Memory B cell (primary cell): ENCODE measurements at regions not wholly inside any gene's neighbourhood (a gene's known extent, or its start where the extent isn't known, plus 50 kb on each side); places are given as distances from the start of the nearest gene placed in this dataset.

Experiments
- ATAC-seq: fragments of 150-1000 bp; cut with Tn5 transposase; 2 replicates; pipeline ENCODE4 v1.10.0; 2021; ENCODE audit warnings: low read depth, mild to moderate bottlenecking, moderate library complexity
- DNase-seq, 2 donors: peaks; one replicate each; pipeline ENCODE4 v3.0.0; 2022; ENCODE audit warnings: low spot score in 2 of 2
- H3K27ac Mint-ChIP-seq: one replicate; pipeline ENCODE4 v1.8.0; 2022; ENCODE audit warnings: mild to moderate bottlenecking, moderate library complexity, mixed read lengths
- H3K27me3 Mint-ChIP-seq: one replicate; pipeline ENCODE4 v1.8.0; 2022; ENCODE audit warnings: mixed read lengths
- H3K36me3 Mint-ChIP-seq: one replicate; pipeline ENCODE4 v1.8.0; 2022; ENCODE audit warnings: mild to moderate bottlenecking, mixed read lengths
- H3K4me1 Mint-ChIP-seq: one replicate; pipeline ENCODE4 v1.8.0; 2022; ENCODE audit warnings: mixed read lengths
- H3K4me3 Mint-ChIP-seq: one replicate; pipeline ENCODE4 v1.8.0; 2022; ENCODE audit warnings: mild to moderate bottlenecking, moderate library complexity, mixed read lengths
- H3K9me3 Mint-ChIP-seq: one replicate; pipeline ENCODE4 v1.8.0; 2022; ENCODE audit warnings: mixed read lengths

DNA sequence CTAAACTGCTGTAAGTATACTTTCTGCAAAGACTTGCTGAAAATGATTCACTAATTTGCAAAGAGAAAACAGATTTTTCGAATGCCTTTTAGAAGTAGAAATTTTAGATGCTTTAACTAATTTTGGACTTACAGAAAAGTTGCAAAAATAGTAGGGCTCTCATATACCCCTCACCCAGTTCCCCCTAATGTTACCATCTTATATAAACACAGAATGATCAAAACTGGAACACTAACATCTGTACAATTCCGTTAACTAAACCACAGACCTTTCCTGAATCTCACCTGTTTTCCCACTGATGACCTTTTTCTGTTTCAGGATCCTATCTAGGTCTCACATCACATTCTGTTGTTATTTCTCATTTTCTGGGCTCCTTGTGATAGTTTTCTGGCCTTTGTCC is 454.8 kb downstream of the SHQ1 start:
- Mint-ChIP-seq H3K4me1 (peaks cover 29% of the 10 kb centered on the region), H3K9me3 (no peaks in the 10 kb centered on the region), H3K27ac (no peak overlapping the region), H3K36me3 (peaks cover 6% of the 10 kb centered on the region), H3K4me3 (no peak overlapping the region), H3K27me3 (no peaks in the 10 kb centered on the region)
- ATAC-seq (no peak), DNase-seq (no peak)

DNA sequence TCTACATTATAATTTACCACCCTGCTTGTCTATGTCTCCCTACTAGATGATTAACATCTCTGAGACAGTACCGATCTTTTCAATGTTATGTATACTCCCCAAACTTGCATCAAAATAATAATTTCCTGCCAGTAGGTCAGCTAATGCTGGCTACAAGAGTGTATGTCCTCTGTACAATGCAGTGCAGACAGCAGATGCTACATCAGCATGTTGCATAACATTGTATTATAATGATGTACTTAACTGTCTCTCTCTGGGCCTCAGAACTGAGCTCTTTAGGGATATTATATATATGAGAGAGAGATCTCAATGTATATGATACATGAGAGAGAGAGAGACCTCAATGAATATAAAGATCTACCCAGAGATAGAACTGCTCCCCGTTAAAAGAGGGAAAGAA is 456.6 kb downstream of the SHQ1 start:
- Mint-ChIP-seq H3K4me1 (peaks cover 31% of the 10 kb centered on the region), H3K9me3 (no peaks in the 10 kb centered on the region), H3K27ac (no peak overlapping the region), H3K27me3 (no peaks in the 10 kb centered on the region), H3K4me3 (no peak overlapping the region), H3K36me3 (peaks cover 6% of the 10 kb centered on the region)
- no peak for DNase-seq
- no peak for ATAC-seq

DNA sequence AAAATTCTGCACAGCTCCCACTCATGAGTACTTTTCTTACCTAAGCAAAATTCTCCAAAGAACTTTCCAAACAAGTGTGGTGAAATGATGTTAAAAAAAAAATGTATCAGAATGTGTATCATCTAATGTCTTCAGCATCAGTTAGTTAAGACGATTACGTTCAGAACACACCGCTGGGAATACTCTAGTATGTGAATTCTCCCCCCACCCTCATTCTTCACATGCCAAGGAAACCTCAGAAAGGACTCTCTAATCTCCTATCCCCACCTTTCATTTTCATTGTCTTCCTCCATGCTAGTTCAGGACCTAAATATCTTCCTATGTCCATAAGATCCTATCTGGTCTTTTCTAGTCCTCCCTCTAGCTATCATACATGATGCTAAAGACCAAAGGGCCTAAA is 457.4 kb downstream of the SHQ1 start:
- no peaks in the 10 kb centered on the region for H3K27me3 Mint-ChIP-seq
- H3K9me3 Mint-ChIP-seq: no peaks in the 10 kb centered on the region
- H3K36me3 Mint-ChIP-seq: peaks cover 4% of the 10 kb centered on the region
- no peak for DNase-seq
- no peak overlapping the region for H3K4me3 Mint-ChIP-seq
- H3K27ac Mint-ChIP-seq: no peak overlapping the region
- H3K4me1 Mint-ChIP-seq: peaks cover 31% of the 10 kb centered on the region
- no peak for ATAC-seq

DNA sequence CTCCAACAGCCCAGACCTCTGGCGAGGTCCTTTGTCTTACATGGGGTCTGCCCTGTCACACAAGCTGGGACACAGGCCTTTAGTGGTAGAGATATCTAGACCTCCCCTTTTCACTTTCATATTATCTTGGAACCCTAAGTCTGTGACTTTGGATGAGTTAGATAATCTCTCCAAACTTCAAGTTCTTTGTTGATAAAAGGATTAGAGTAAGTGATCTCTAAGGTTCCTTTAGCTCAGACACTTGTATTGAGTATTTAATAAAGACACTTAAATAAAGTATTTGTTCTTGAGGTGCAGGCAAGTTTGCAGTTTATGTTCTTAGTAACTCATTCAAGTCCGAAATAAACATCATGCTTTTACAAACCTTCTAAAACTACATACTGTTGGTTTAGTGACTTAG is 459.6 kb downstream of the SHQ1 start:
- Mint-ChIP-seq H3K9me3 (no peaks in the 10 kb centered on the region), H3K36me3 (peaks cover 2% of the 10 kb centered on the region), H3K27ac (peak overlapping the region; percentile 2), H3K27me3 (no peaks in the 10 kb centered on the region), H3K4me1 (peaks cover 28% of the 10 kb centered on the region), H3K4me3 (no peak overlapping the region)
- DNase-seq: no peak
- no peak for ATAC-seq

DNA sequence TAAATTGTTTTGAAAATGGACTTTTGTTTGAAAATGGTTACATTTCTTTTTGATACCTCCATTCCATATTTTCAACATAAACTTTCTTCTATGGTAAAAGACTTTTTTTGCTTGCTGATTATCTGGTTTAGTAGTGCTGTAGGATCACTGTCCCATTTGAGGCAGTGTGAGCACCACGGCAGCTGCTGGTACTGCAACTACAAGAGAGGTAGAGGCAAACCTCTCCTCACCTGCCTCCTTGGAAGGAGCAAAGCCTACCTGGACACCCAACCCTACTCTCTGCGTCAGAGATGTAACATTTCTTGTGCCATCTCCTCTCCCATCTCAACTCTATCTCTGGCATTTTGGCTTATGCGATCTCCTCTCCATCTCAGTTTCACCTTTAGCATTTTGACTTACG is 460.1 kb downstream of the SHQ1 start:
- no peak overlapping the region for H3K4me3 Mint-ChIP-seq
- H3K27me3 Mint-ChIP-seq: no peaks in the 10 kb centered on the region
- peaks cover 31% of the 10 kb centered on the region for H3K4me1 Mint-ChIP-seq
- DNase-seq: no peak
- H3K36me3 Mint-ChIP-seq: no peaks in the 10 kb centered on the region
- no peak for ATAC-seq
- H3K9me3 Mint-ChIP-seq: no peaks in the 10 kb centered on the region
- peak overlapping the region; percentile 2 for H3K27ac Mint-ChIP-seq

DNA sequence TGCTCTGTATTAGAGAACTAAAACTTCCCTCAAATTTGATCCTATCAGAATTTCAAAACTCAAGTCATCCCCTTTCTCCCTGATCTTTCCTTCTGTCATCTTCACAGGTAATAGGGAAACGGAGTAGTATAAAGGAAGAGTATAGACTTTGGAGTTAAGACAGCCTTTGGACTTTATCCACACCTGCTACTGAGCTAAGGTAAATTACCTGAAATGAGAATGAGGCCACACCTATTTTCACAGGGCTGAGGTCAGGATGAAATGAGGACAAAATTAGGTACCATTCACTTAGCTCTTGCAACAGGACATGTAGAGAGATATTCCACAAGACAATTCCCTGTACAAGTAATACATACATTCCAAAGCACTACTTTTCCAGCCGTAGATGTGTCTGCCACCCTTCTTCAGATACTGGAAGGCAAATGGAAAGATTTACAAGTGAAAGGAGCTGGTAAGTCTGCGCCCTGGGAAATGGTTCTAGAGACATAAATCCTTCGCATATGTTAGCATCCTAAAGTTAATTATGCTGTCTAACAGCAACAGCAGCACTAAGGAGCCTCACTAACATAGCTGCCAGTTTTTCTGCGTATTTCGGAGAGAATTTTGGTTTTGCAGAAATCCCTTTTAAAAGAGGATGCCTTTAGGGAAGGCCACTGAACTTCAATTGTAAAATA is 461.8 kb downstream of the SHQ1 start:
- no peak for ATAC-seq
- peaks cover 40% of the 10 kb centered on the region for H3K4me1 Mint-ChIP-seq
- no peaks in the 10 kb centered on the region for H3K27me3 Mint-ChIP-seq
- no peaks in the 10 kb centered on the region for H3K9me3 Mint-ChIP-seq
- no peak overlapping the region for H3K27ac Mint-ChIP-seq
- no peak for DNase-seq
- no peaks in the 10 kb centered on the region for H3K36me3 Mint-ChIP-seq
- H3K4me3 Mint-ChIP-seq: no peak overlapping the region

DNA sequence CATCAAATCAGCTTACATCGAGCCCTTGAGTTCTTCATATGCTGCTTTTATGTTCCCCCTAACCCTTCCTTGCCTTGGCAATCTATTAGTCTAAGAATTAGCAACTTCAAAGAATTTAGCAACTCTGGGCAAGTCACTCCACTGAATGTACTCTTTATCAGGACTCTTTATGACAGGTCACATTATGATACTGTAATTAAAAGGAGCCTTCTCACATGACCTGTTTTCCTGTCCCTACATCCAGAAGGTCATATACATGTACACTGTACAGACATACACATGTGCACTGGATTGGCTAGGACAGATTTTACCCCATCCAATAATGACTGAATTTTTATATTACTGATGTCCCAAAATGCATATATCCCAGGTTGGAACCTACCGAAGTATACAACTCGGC is 463.1 kb downstream of the SHQ1 start:
- Mint-ChIP-seq H3K4me3 (no peak overlapping the region), H3K4me1 (peaks cover 47% of the 10 kb centered on the region), H3K9me3 (no peaks in the 10 kb centered on the region), H3K27ac (no peak overlapping the region), H3K27me3 (no peaks in the 10 kb centered on the region), H3K36me3 (no peaks in the 10 kb centered on the region)
- no peak for DNase-seq
- ATAC-seq: no peak

DNA sequence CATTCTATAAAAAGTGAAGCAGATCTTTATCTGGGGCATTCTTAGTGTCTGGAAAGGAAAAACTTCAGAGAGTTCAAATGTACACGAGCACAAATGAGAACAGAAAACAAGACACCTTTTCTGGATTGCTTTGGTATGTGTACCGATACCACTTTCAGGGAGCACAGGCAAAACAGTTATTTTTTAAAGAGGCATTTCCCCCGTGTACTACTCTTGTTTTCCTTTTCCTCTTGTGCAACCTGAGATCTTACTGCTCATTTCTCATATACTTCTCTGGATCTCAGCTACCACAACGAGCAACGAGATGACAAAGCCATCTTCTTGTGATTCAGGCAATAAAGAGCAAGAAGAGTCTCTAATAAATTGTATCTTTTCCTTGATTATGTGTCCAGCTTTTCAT is 463.6 kb downstream of the SHQ1 start:
- peaks cover 47% of the 10 kb centered on the region for H3K4me1 Mint-ChIP-seq
- no peak for ATAC-seq
- H3K9me3 Mint-ChIP-seq: no peaks in the 10 kb centered on the region

DNA sequence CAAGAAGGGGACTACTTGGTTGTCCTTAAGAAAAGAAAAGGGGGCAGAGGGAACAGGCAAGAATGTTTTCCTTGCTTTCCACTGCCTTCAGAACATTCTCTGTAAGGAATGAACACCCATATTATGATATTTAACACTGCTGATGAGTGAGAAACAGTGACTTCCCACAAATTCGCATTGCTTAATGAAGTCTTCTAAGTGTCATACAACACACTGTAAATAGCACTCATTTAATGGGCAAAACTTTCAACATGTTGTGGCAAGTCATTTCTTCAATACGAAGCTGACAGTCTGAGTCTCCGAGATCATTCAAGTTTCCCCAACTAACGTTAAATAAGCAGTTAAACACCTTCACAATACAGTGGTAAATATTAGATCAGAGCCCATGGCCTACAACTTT is 464.4 kb downstream of the SHQ1 start:
- DNase-seq (no peak), ATAC-seq (no peak)
- H3K4me3 Mint-ChIP-seq: no peak overlapping the region
- H3K36me3 Mint-ChIP-seq: peaks cover 1% of the 10 kb centered on the region
- H3K9me3 Mint-ChIP-seq: no peaks in the 10 kb centered on the region
- H3K27me3 Mint-ChIP-seq: no peaks in the 10 kb centered on the region
- H3K27ac Mint-ChIP-seq: peak overlapping the region; percentile 28
- H3K4me1 Mint-ChIP-seq: peaks cover 43% of the 10 kb centered on the region

More for the DNA sequence above, 463.6 kb downstream of the SHQ1 start:
- Mint-ChIP-seq H3K27me3 (no peaks in the 10 kb centered on the region), H3K4me3 (no peak overlapping the region), H3K36me3 (no peaks in the 10 kb centered on the region), H3K27ac (peak overlapping the region; percentile 15)
- DNase-seq: no peak

DNA sequence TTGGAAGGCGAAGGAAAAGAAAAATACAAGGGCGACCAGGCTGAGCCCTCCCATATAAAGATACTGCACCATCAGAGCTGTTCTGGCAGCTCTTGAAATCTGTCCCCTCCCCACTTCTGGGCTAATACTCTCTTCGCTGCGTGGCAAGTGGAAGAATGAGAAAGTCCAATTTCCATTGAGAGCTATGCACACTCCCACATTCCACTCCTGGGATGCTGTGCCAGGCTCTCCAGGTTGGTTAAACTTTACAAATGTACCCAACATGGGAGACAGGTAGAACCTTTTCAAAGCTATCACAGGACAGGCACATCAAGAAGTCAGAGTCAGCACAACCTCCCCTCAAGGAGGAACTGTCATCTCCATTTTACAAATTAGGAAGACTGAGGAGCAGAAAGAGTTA is 465.0 kb downstream of the SHQ1 start:
- peak overlapping the region; percentile 28 for H3K27ac Mint-ChIP-seq
- peaks cover 39% of the 10 kb centered on the region for H3K4me1 Mint-ChIP-seq

DNA sequence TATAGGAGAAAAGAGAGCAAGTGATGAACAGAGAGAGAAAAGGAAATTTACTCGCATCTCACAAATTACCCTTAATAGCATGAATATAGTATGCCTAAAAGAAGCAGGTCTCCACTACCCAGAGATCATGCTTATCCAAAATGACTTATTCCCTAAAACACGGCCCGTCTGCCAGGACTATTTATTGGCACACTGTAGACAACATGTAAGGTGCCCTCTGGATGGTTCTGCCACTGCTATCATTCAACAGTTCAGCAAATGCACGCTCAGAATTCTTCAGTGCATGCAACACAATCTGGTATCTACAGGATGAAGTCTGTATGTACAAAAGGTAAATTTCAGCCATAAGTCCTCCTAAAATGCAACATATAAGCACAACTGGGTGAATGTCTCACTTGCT is 465.8 kb downstream of the SHQ1 start:
- Mint-ChIP-seq H3K9me3 (no peaks in the 10 kb centered on the region), H3K4me3 (no peak overlapping the region), H3K27me3 (no peaks in the 10 kb centered on the region), H3K27ac (no peak overlapping the region), H3K36me3 (peaks cover 8% of the 10 kb centered on the region), H3K4me1 (peaks cover 35% of the 10 kb centered on the region)
- ATAC-seq (no peak), DNase-seq (no peak)

More for the DNA sequence above, 465.0 kb downstream of the SHQ1 start:
- H3K9me3 Mint-ChIP-seq: no peaks in the 10 kb centered on the region
- peaks cover 7% of the 10 kb centered on the region for H3K36me3 Mint-ChIP-seq
- H3K27me3 Mint-ChIP-seq: no peaks in the 10 kb centered on the region
- ATAC-seq: no peak
- no peak overlapping the region for H3K4me3 Mint-ChIP-seq
- DNase-seq: no peak

DNA sequence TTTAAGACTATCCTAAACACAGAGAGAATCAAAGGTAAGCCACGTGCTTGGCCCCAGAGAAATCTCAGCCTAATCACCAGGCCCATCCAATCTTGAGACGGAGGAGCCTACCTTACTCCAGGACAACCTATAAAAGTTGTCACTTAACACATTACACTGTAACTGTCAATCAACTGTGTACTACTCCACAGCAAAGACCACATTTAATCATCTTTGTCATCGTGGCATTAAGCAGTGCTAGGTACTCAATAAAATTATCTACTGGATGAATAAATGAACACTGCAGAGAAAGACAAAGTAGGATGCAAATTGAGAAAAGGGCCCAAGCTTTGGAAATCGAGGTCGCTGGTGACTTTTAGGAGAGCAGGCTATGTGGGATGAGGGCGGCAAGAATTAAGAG is 466.7 kb downstream of the SHQ1 start:
- peaks cover 11% of the 10 kb centered on the region for H3K36me3 Mint-ChIP-seq
- no peak overlapping the region for H3K4me3 Mint-ChIP-seq
- H3K27me3 Mint-ChIP-seq: no peaks in the 10 kb centered on the region
- no peaks in the 10 kb centered on the region for H3K9me3 Mint-ChIP-seq
- ATAC-seq: no peak
- peaks cover 35% of the 10 kb centered on the region for H3K4me1 Mint-ChIP-seq
- no peak overlapping the region for H3K27ac Mint-ChIP-seq
- no peak for DNase-seq

DNA sequence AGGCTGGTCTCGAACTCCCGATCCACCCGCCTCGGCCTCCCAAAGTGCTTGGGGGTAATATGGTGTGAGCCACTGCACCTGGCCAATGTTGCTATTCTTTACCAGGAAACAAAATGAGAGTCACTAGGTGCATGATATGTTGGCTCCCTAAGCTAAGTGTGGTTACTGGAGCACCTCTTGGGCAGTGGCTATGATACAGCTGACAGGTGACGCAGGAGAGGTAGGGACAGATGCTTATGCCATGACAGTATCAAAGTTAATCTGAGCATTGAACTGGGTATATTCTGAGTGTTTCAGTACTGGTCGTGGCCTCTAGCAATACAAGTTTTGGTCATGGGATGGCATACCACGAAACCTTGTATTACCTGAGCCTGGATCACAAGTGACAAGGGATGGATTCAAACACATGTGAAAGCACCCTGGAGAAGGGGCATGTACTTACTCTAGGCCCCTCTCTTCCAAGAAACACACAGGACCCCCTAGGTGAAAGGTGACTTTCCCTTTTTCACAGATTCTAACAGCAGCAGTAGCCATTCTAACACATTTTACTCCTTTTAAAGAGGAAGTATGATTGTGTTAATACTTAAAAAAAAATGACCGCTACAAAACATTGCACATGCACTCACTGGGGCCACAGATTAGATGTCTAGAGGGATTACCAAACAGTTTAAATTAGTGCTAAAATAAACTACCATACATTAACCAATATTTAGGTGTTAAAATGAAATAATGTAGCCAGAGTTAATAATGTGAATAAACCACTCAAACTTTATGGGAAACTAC is 467.3 kb downstream of the SHQ1 start:
- Mint-ChIP-seq H3K27me3 (no peaks in the 10 kb centered on the region), H3K4me1 (peaks cover 30% of the 10 kb centered on the region), H3K27ac (no peak overlapping the region), H3K4me3 (no peak overlapping the region), H3K9me3 (no peaks in the 10 kb centered on the region), H3K36me3 (peaks cover 11% of the 10 kb centered on the region)
- ATAC-seq (no peak), DNase-seq (no peak)

DNA sequence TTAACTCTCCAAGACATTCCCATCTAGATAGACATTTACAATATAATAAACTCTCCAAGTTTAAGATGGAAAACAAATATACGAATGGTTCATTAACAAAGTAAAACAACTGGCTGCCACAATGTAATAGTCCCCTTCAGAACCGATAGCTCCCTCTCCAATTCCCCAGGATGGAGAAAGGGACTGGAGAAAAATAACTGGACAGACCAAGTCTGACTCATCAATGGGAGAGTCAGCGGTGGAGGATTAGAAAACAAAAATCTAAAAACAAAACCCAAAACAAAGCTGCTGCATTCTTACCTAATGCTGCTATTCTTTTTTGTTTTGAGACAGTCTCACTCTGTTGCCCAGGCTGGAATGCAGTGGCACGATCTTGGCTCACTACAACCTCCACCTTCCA is 468.1 kb downstream of the SHQ1 start:
- Mint-ChIP-seq H3K27me3 (no peaks in the 10 kb centered on the region), H3K27ac (no peak overlapping the region), H3K4me3 (no peak overlapping the region), H3K36me3 (peaks cover 15% of the 10 kb centered on the region), H3K9me3 (no peaks in the 10 kb centered on the region), H3K4me1 (peaks cover 30% of the 10 kb centered on the region)
- ATAC-seq (no peak), DNase-seq (no peak)
